A673 (cell line): ENCODE measurements at regions not wholly inside any gene's neighbourhood (a gene's known extent, or its start where the extent isn't known, plus 50 kb on each side); places are given as distances from the start of the nearest gene placed in this dataset.

Source experiments
- BruUV-seq: library from RNA; stranded (reverse); fragments of 400-500 nt; replicated peaks from 2 replicates; lab custom pipeline; 2021; lab: Mats Ljungman, UMichigan
- CTCF ChIA-PET: fragments of 300-600 bp; sonication (Branson Sonifier 250); formaldehyde crosslinking; loops from one replicate; lab custom pipeline; 2022; ENCODE audit warnings: antibody characterized with exemption; lab: Charles Lee
- POLR2A ChIA-PET: fragments of 300-600 bp; sonication (Branson Sonifier 250); formaldehyde crosslinking; loops from one replicate; lab custom pipeline; 2022; ENCODE audit warnings: antibody characterized with exemption; ENCODE audit not compliant: low non-redundant PET; lab: Charles Lee
- DNase-seq: peaks from one replicate; pipeline ENCODE4 v3.0.0-alpha.2; 2015; ENCODE audit warnings: low spot score
- H3K27ac ChIP-seq: fragments of 200-600 bp; sonication (generic); 2 replicates; pipeline ENCODE4 v1.5.1; 2016; ENCODE audit warnings: mixed run types, low read depth, mild to moderate bottlenecking, mixed read lengths, antibody characterized with exemption, low read length; ENCODE audit not compliant: poor library complexity, severe bottlenecking
- H3K27me3 ChIP-seq: fragments of 200-600 bp; sonication (generic); replicated peaks from 2 replicates; pipeline ENCODE4 v1.6.1; 2017; ENCODE audit warnings: mixed run types, low read depth, mild to moderate bottlenecking, mixed read lengths, antibody characterized with exemption, low read length; ENCODE audit not compliant: insufficient read depth, poor library complexity
- H3K36me3 ChIP-seq: fragments of 200-600 bp; sonication (generic); 2 replicates; pipeline ENCODE4 v1.6.1; 2016; ENCODE audit warnings: mixed run types, mild to moderate bottlenecking, mixed read lengths, antibody characterized with exemption, low read length; ENCODE audit not compliant: insufficient read depth, poor library complexity, severe bottlenecking
- H3K4me1 ChIP-seq: fragments of 200-600 bp; sonication (generic); 2 replicates; pipeline ENCODE4 v1.6.1; 2017; ENCODE audit warnings: mixed run types, mild to moderate bottlenecking, mixed read lengths, antibody characterized with exemption, low read length; ENCODE audit not compliant: insufficient read depth, poor library complexity, severe bottlenecking
- H3K4me3 ChIP-seq: fragments of 200-600 bp; sonication (generic); 2 replicates; pipeline ENCODE4 v1.5.1; 2016; ENCODE audit warnings: low read depth, mixed run types, mild to moderate bottlenecking, mixed read lengths, low read length; ENCODE audit not compliant: poor library complexity, severe bottlenecking
- H3K9me3 ChIP-seq: fragments of 200-600 bp; sonication (generic); 2 replicates; pipeline ENCODE4 v1.6.1; 2016; ENCODE audit warnings: mixed run types, low read depth, mild to moderate bottlenecking, mixed read lengths, antibody characterized with exemption, low read length; ENCODE audit not compliant: poor library complexity, severe bottlenecking
- EZH2 ChIP-seq: fragments of 200-600 bp; sonication (generic); IDR thresholded peaks from 2 replicates; pipeline ENCODE4 v1.6.1; 2017; ENCODE audit warnings: borderline replicate concordance, low read depth, mild to moderate bottlenecking, mixed read lengths, antibody characterized with exemption, low read length; ENCODE audit not compliant: poor library complexity, severe bottlenecking
- intact Hi-C: fragments of 100-400 bp; cut with micrococcal nuclease; formaldehyde crosslinking; loops from one replicate; pipeline ENCODE4 v1.10.0; 2022; ENCODE audit not compliant: unreplicated experiment
- TF ChIP-seq, protein P1 (sequence below): fragments of 300-800, 200-600 bp; sonication (generic); conservative IDR thresholded peaks from 2 replicates; pipeline ENCODE4 v1.5.1; 2017; ENCODE audit warnings: low read depth, mild to moderate bottlenecking, antibody characterized with exemption, low read length, moderate library complexity, mixed read lengths

DNA sequence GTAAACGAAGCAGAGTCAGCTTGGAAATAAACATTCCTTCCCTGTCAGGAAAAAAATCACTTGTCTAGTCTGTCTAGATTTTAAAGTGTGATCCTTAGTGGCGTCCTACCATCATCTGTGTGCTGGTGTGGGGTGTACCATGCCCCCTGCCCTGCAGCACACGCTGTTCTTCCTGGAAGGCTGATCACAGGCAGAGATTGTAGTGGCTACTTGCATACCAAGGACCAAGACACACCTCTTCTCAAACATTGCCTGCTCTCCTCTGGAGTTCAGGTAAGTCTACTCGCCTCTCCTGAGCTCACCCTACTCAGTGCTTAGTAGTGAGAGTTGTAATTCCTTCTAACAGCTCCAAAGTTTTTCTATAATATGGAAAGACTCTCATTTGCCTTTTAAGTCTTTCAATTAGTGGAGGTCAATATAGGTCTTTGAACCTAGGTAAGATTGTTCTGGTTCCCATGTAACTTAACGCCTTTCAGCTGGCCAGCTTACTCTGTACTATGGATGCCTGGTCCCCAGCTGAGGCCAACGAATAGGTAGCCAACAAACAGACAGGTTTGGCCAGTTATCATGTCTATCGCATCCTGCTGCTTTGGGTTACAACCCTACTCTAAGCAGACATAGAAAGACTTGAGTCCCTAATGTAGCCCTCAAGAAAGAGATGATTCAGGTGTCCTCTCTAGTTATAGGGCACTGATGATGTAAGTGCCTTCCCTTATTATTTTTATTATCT, 55.4 kb downstream of the XCL1 start:
- CTCF ChIA-PET = no interaction called here
- intact Hi-C loops = loop anchor here (10.0 kb wide), 1 partner anchor 503 kb away; no protein-coding TSS in a partner anchor
- BruUV-seq = no TSS peak
- Histone ChIP-seq H3K4me3 (no peak overlapping the region), H3K27ac (no peak overlapping the region), H3K9me3 (no peaks in the 10 kb centered on the region), H3K36me3 (no peaks in the 10 kb centered on the region), H3K4me1 (no peaks in the 10 kb centered on the region), H3K27me3 (no peaks in the 10 kb centered on the region)
- no peak for DNase-seq
- POLR2A ChIA-PET = no interaction called here
- no peak for TF ChIP-seq EZH2
- TF ChIP-seq, protein P1, sequence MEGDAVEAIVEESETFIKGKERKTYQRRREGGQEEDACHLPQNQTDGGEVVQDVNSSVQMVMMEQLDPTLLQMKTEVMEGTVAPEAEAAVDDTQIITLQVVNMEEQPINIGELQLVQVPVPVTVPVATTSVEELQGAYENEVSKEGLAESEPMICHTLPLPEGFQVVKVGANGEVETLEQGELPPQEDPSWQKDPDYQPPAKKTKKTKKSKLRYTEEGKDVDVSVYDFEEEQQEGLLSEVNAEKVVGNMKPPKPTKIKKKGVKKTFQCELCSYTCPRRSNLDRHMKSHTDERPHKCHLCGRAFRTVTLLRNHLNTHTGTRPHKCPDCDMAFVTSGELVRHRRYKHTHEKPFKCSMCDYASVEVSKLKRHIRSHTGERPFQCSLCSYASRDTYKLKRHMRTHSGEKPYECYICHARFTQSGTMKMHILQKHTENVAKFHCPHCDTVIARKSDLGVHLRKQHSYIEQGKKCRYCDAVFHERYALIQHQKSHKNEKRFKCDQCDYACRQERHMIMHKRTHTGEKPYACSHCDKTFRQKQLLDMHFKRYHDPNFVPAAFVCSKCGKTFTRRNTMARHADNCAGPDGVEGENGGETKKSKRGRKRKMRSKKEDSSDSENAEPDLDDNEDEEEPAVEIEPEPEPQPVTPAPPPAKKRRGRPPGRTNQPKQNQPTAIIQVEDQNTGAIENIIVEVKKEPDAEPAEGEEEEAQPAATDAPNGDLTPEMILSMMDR = no peak

DNA sequence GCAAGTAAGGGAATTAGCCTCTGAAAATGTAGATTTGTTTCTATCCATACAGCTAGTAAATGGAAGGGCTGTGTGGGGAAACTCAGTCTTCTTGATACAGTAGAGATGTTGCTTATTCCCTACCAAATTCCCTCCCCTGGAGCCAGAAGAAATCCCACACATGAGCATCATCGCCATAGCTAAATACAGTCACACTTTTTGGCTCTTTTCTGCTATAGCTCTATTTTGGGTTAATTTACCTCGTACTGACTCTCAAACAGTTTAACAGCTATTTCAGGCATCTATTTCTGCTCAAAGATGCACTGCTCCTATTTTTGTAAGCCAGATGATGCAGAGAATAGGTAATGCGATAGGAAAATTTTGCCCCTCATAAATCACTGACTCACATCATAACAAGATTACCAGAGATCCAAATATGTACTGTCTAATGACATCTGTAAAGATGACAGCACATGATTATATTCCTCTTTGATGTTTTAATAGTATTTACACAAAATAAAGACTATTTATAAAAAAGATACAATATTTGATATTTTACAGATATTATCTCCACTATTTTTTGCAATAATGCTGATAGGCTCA, 58.6 kb downstream of the XCL1 start:
- TF ChIP-seq, protein P1 = no peak
- TF ChIP-seq EZH2 = no peak
- no peaks in the 10 kb centered on the region for H3K4me1 ChIP-seq
- no peak overlapping the region for H3K4me3 ChIP-seq
- H3K36me3 ChIP-seq = no peaks in the 10 kb centered on the region
- H3K27ac ChIP-seq = no peak overlapping the region
- intact Hi-C loops = loop anchor here (10.0 kb wide), 1 partner anchor 500 kb away; no protein-coding TSS in a partner anchor
- no peaks in the 10 kb centered on the region for H3K9me3 ChIP-seq
- no peak for DNase-seq
- POLR2A ChIA-PET = no interaction called here
- BruUV-seq = no TSS peak
- CTCF ChIA-PET = no interaction called here
- H3K27me3 ChIP-seq = no peaks in the 10 kb centered on the region

DNA sequence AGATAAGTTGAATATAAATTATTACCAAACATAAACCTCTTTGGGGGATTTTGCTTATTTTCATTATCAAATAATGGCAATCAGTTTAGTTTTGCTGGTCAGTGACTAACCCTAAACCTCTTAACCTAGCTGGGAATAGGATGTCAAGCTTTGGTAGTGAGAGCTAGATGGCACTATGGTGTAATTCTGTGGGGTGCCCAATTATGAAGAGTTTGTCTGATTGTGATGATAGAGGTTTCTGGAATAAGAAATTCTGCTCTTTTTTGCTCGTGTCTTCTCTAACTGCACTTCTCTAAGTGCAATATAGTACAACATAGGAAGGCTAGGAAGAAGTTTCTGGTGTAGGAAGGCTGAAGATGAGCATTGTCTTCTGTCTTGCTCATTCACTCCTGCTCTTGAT, 59.8 kb downstream of the XCL1 start:
- H3K4me1 ChIP-seq = no peaks in the 10 kb centered on the region
- ChIA-PET CTCF (interaction anchor here (0.6 to 1.6 kb wide), 2 partner anchors 178 to 712 kb away, joined by 5 to 6 read pairs; no protein-coding TSS in a partner anchor), POLR2A (no interaction called here)
- H3K27ac ChIP-seq = no peak overlapping the region
- no peaks in the 10 kb centered on the region for H3K9me3 ChIP-seq
- TF ChIP-seq, protein P1 = no peak
- no peak for TF ChIP-seq EZH2
- H3K4me3 ChIP-seq = no peak overlapping the region
- intact Hi-C loops = loop anchor here (10.0 kb wide), 1 partner anchor 499 kb away; no protein-coding TSS in a partner anchor
- no peaks in the 10 kb centered on the region for H3K36me3 ChIP-seq
- no TSS peak for BruUV-seq
- DNase-seq = peak; percentile 13
- H3K27me3 ChIP-seq = no peaks in the 10 kb centered on the region
